HFFc6 (cell line): ENCODE measurements at regions not wholly inside any gene's neighbourhood (a gene's known extent, or its start where the extent isn't known, plus 50 kb on each side); places are given as distances from the start of the nearest gene placed in this dataset.

ENCODE experiments used
- DNase-seq: peaks from one replicate; pipeline ENCODE4 v3.0.0-alpha.2; 2018
- H3K27ac Mint-ChIP-seq: 2 replicates; pipeline ENCODE4 v1.8.0; 2020; ENCODE audit warnings: mild to moderate bottlenecking, mixed read lengths
- H3K27me3 Mint-ChIP-seq: 2 replicates; pipeline ENCODE4 v1.8.0; 2021; ENCODE audit warnings: mild to moderate bottlenecking, moderate library complexity, mixed read lengths; ENCODE audit not compliant: insufficient read depth
- H3K36me3 Mint-ChIP-seq: 2 replicates; pipeline ENCODE4 v1.8.0; 2021; ENCODE audit warnings: low read depth, mixed read lengths
- H3K4me1 Mint-ChIP-seq: 2 replicates; pipeline ENCODE4 v1.8.0; 2020; ENCODE audit warnings: low read depth, mixed read lengths
- H3K4me3 Mint-ChIP-seq: 2 replicates; pipeline ENCODE4 v1.8.0; 2020; ENCODE audit warnings: mild to moderate bottlenecking, moderate library complexity, mixed read lengths
- H3K9me3 Mint-ChIP-seq: 2 replicates; pipeline ENCODE4 v1.8.0; 2020; ENCODE audit warnings: mild to moderate bottlenecking, mixed read lengths
- TF ChIP-seq, protein P1 (sequence below): fragments of 200-600 bp; sonication (generic); IDR thresholded peaks from 2 replicates; pipeline ENCODE4 v1.5.0; 2021; ENCODE audit warnings: antibody characterized with exemption, mild to moderate bottlenecking

DNA sequence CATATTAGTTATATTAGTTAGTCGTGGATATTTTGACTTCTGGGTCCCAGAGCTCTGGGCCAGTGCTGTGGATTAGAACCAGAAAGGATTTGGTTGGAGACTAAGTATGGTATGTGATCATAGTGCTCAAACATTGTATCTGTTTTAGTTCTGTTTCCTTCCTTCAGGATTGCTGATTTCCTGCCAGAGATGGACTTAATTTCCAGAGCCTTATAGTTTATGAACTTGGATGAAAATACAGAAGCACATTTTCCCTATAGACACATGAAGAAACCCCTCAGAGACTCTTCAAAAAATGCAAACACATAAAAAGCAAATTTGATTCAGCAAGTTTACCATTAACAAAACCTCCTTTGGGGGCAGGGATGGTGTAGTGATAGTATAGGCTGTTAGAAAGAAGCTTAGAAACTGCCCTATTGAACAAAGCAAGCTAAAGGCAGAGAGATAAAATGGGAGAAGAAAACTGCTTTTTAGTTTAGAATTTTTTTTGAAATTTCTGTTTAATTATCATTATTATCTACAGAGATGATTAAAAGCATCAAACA, 88.7 kb upstream of the EFEMP1 start:
- no peak overlapping the region for H3K27ac Mint-ChIP-seq
- DNase-seq = no peak
- H3K4me3 Mint-ChIP-seq = no peak overlapping the region
- TF ChIP-seq, protein P1, sequence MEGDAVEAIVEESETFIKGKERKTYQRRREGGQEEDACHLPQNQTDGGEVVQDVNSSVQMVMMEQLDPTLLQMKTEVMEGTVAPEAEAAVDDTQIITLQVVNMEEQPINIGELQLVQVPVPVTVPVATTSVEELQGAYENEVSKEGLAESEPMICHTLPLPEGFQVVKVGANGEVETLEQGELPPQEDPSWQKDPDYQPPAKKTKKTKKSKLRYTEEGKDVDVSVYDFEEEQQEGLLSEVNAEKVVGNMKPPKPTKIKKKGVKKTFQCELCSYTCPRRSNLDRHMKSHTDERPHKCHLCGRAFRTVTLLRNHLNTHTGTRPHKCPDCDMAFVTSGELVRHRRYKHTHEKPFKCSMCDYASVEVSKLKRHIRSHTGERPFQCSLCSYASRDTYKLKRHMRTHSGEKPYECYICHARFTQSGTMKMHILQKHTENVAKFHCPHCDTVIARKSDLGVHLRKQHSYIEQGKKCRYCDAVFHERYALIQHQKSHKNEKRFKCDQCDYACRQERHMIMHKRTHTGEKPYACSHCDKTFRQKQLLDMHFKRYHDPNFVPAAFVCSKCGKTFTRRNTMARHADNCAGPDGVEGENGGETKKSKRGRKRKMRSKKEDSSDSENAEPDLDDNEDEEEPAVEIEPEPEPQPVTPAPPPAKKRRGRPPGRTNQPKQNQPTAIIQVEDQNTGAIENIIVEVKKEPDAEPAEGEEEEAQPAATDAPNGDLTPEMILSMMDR = no peak
- peaks cover 17% of the 10 kb centered on the region for H3K4me1 Mint-ChIP-seq
- no peaks in the 10 kb centered on the region for H3K9me3 Mint-ChIP-seq
- H3K36me3 Mint-ChIP-seq = no peaks in the 10 kb centered on the region
- no peaks in the 10 kb centered on the region for H3K27me3 Mint-ChIP-seq

DNA sequence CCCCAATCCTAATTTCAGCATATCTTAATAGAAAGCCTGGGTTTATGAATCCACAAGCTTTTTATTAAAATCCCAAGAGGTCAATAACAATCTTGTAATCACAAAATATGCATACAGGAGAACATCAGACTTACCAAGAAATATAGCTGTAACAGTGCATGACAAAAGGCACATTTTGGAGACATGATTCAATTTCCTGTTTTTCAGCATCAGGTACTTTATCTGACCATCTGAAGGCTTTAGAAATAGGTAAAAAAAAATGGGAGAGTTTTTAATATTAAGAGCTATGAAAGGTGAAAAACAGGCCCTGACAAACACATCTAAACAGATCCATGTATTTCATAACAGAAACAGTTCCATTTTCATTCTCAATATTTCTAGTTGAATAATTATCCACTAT, 89.9 kb upstream of the EFEMP1 start:
- Mint-ChIP-seq H3K36me3 (no peaks in the 10 kb centered on the region), H3K4me1 (peaks cover 17% of the 10 kb centered on the region), H3K4me3 (no peak overlapping the region), H3K27ac (no peak overlapping the region), H3K9me3 (no peaks in the 10 kb centered on the region), H3K27me3 (peaks cover 5% of the 10 kb centered on the region; the same call in 1 of the 2 replicates)
- DNase-seq = no peak
- TF ChIP-seq, protein P1 = no peak

GRCh38 chr2:56014046-56014730, 90.6 kb upstream of the EFEMP1 start:
- TF ChIP-seq, protein P1 = no peak
- Mint-ChIP-seq H3K27me3 (peaks cover 5% of the 10 kb centered on the region; the same call in 1 of the 2 replicates), H3K27ac (no peak overlapping the region), H3K9me3 (no peaks in the 10 kb centered on the region), H3K4me3 (no peak overlapping the region), H3K4me1 (peaks cover 17% of the 10 kb centered on the region), H3K36me3 (no peaks in the 10 kb centered on the region)
- DNase-seq = no peak

DNA sequence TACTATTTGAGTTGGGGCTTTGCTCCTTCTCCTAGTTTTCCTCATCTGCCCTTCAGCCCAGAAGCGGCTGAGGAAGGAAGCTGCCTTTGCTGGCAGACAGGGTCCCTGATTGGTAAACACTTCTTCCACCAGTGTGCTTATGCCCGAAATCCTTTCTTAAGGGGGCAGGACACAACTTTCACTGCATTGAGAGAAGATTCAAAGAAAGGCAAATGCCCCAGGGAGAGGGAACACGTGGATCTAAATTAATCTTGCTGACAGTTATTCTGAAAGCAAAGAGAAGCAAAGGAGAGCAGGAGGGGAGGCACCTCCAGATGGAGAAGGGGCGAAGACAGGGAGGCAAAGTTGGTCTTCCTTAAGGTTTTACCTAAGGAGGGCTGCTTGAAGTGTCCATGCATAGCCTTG, 92.1 kb upstream of the EFEMP1 start:
- Mint-ChIP-seq H3K27me3 (peaks cover 5% of the 10 kb centered on the region), H3K4me1 (peaks cover 17% of the 10 kb centered on the region), H3K4me3 (no peak overlapping the region), H3K36me3 (no peaks in the 10 kb centered on the region), H3K27ac (no peak overlapping the region), H3K9me3 (no peaks in the 10 kb centered on the region)
- TF ChIP-seq, protein P1 = no peak
- no peak for DNase-seq

DNA sequence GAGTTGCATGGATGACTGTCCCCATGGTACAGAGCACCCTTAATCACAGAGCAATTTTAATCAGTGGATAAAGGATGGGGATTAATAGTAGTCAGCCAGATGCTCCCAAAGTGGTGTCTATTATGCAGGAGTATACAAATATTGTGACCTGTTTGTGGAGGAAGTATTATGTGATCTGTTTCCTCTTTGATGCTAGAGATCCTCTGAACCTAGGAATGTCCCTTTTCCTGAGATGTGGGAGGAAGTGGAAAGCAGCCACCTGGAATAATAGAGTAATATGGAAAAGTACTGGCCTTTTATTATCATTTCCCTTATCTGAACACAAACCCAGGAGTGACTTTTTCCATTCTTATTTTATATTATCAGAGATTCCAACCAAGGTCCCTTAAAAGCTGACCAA, 94.2 kb upstream of the EFEMP1 start:
- Mint-ChIP-seq H3K4me3 (no peak overlapping the region), H3K36me3 (no peaks in the 10 kb centered on the region), H3K4me1 (peaks cover 13% of the 10 kb centered on the region), H3K9me3 (no peaks in the 10 kb centered on the region), H3K27ac (no peak overlapping the region), H3K27me3 (peaks cover 9% of the 10 kb centered on the region)
- no peak for DNase-seq
- TF ChIP-seq, protein P1 = no peak
